Loucy (cell line): ENCODE measurements at regions not wholly inside any gene's neighbourhood (a gene's known extent, or its start where the extent isn't known, plus 50 kb on each side); places are given as distances from the start of the nearest gene placed in this dataset.

Experiments used
- H2AFZ ChIP-seq: fragments of 200-600 bp; sonication (generic); 2 replicates; pipeline ENCODE4 v1.6.0; 2016; ENCODE audit warnings: antibody characterized with exemption, mild to moderate bottlenecking, low read length, moderate library complexity
- H3F3A ChIP-seq: fragments of 200-600 bp; 2 replicates; pipeline ENCODE4 v1.6.0; 2016; ENCODE audit warnings: antibody characterized with exemption, low read depth, mild to moderate bottlenecking
- H3K27me3 ChIP-seq: fragments of 200-600 bp; sonication (generic); 2 replicates; pipeline ENCODE4 v1.6.1; 2014; ENCODE audit warnings: low read length, mild to moderate bottlenecking; ENCODE audit not compliant: insufficient read depth, poor library complexity, severe bottlenecking
- H3K36me3 ChIP-seq: fragments of 200-600 bp; sonication (generic); 2 replicates; pipeline ENCODE4 v1.6.1; 2016; ENCODE audit warnings: low read length; ENCODE audit not compliant: insufficient read depth
- H3K4me1 ChIP-seq: fragments of 200-600 bp; sonication (generic); 2 replicates; pipeline ENCODE4 v1.5.1; 2014; ENCODE audit warnings: low read length, mild to moderate bottlenecking; ENCODE audit not compliant: insufficient read depth, poor library complexity, severe bottlenecking
- H3K4me2 ChIP-seq: fragments of 200-600 bp; sonication (generic); 2 replicates; pipeline ENCODE4 v1.6.0; 2014; ENCODE audit warnings: antibody characterized with exemption, low read length, low read depth, mild to moderate bottlenecking; ENCODE audit not compliant: poor library complexity, severe bottlenecking
- H3K4me3 ChIP-seq: fragments of 200-600 bp; sonication (generic); 2 replicates; pipeline ENCODE4 v1.5.1; 2014; ENCODE audit warnings: low read length, mild to moderate bottlenecking, mixed read lengths; ENCODE audit not compliant: poor library complexity, severe bottlenecking
- H3K79me2 ChIP-seq: fragments of 200-600 bp; sonication (generic); 2 replicates; pipeline ENCODE4 v1.6.1; 2014; ENCODE audit warnings: low read length; ENCODE audit not compliant: insufficient read depth
- H3K9ac ChIP-seq: fragments of 200-600 bp; sonication (generic); 2 replicates; pipeline ENCODE4 v1.6.0; 2014; ENCODE audit warnings: mild to moderate bottlenecking, low read depth, low read length, moderate library complexity; ENCODE audit not compliant: poor library complexity, severe bottlenecking
- H3K9me2 ChIP-seq: fragments of 200-600 bp; sonication (generic); replicated peaks from 2 replicates; pipeline ENCODE4 v1.6.1; 2016; ENCODE audit warnings: low read depth, low read length, mixed read lengths
- H3K9me3 ChIP-seq: fragments of 200-600 bp; sonication (generic); 2 replicates; pipeline ENCODE4 v1.6.1; 2014; ENCODE audit warnings: mild to moderate bottlenecking, antibody characterized with exemption, low read length, low read depth; ENCODE audit not compliant: insufficient read depth
- H4K20me1 ChIP-seq: fragments of 200-600 bp; sonication (generic); 2 replicates; pipeline ENCODE4 v1.6.0; 2014; ENCODE audit warnings: antibody characterized with exemption, low read length, mild to moderate bottlenecking; ENCODE audit not compliant: insufficient read depth, poor library complexity, severe bottlenecking
- CTCF ChIP-seq: fragments of 200-600 bp; sonication (generic); conservative IDR thresholded peaks from 2 replicates; pipeline ENCODE4 v1.5.1; 2014; ENCODE audit warnings: mild to moderate bottlenecking, antibody characterized with exemption, low read length
- EZH2phosphoT487 ChIP-seq: fragments of 200-600 bp; IDR thresholded peaks from 2 replicates; pipeline ENCODE4 v1.6.1; 2018; ENCODE audit warnings: antibody characterized with exemption, mild to moderate bottlenecking, moderate library complexity, borderline replicate concordance

- no peaks in the 10 kb centered on the region for H3K36me3 ChIP-seq
- no peak overlapping the region for H2AFZ ChIP-seq
- no peaks in the 10 kb centered on the region for H3K4me1 ChIP-seq
- TF ChIP-seq CTCF: no peak
- TF ChIP-seq EZH2phosphoT487: no peak
- no peaks in the 10 kb centered on the region for H3F3A ChIP-seq
- H3K79me2 ChIP-seq: no peaks in the 10 kb centered on the region
- no peaks in the 10 kb centered on the region for H3K27me3 ChIP-seq
- no peaks in the 10 kb centered on the region for H3K9me2 ChIP-seq
- no peak overlapping the region for H3K4me2 ChIP-seq
- H4K20me1 ChIP-seq: no peaks in the 10 kb centered on the region
- no peak overlapping the region for H3K4me3 ChIP-seq
- no peak overlapping the region for H3K9ac ChIP-seq
- H3K9me3 ChIP-seq: no peaks in the 10 kb centered on the region
These were observed 242.5 kb upstream of the VCX3A start for GRCh38 chrX:6777238-6778002.

GRCh38 chrX:6770936-6771335, 236.0 kb upstream of the VCX3A start:
- H2AFZ ChIP-seq: no peak overlapping the region
- H3F3A ChIP-seq: no peaks in the 10 kb centered on the region
- no peaks in the 10 kb centered on the region for H3K79me2 ChIP-seq
- H3K4me2 ChIP-seq: no peak overlapping the region
- H3K36me3 ChIP-seq: no peaks in the 10 kb centered on the region
- H3K4me1 ChIP-seq: no peaks in the 10 kb centered on the region
- no peaks in the 10 kb centered on the region for H4K20me1 ChIP-seq
- H3K9me3 ChIP-seq: no peaks in the 10 kb centered on the region
- no peaks in the 10 kb centered on the region for H3K9me2 ChIP-seq
- no peaks in the 10 kb centered on the region for H3K27me3 ChIP-seq
- TF ChIP-seq CTCF (no peak), EZH2phosphoT487 (no peak)
- no peak overlapping the region for H3K4me3 ChIP-seq
- no peak overlapping the region for H3K9ac ChIP-seq

GRCh38 chrX:6768881-6769280, 234.0 kb upstream of the VCX3A start:
- Histone ChIP-seq H4K20me1 (no peaks in the 10 kb centered on the region), H3K9me2 (no peaks in the 10 kb centered on the region), H3K9ac (no peak overlapping the region), H3K79me2 (no peaks in the 10 kb centered on the region), H3K27me3 (no peaks in the 10 kb centered on the region), H3K36me3 (no peaks in the 10 kb centered on the region), H3F3A (no peaks in the 10 kb centered on the region), H2AFZ (no peak overlapping the region), H3K4me2 (no peak overlapping the region), H3K9me3 (no peaks in the 10 kb centered on the region), H3K4me1 (no peaks in the 10 kb centered on the region), H3K4me3 (no peak overlapping the region)
- TF ChIP-seq EZH2phosphoT487 (no peak), CTCF (no peak)
